ENCODE measurements at regions not wholly inside any gene's neighbourhood (a gene's known extent, or its start where the extent isn't known, plus 50 kb on each side); places are given as distances from the start of the nearest gene placed in this dataset.

- TF ChIP-seq CTCF (conservative IDR thresholded peaks at IDR 0.05; ENCODE audit: low read length) (no peak), EZH2phosphoT487 (IDR thresholded peaks at IDR 0.05; ENCODE audit: borderline replicate concordance, low read depth, low read length) (no peak)
These were observed 597.7 kb downstream of the BNC2 start for GRCh38 chr9:16272776-16273175.
